GM18517 (cell line): ENCODE measurements at regions not wholly inside any gene's neighbourhood (a gene's known extent, or its start where the extent isn't known, plus 50 kb on each side); places are given as distances from the start of the nearest gene placed in this dataset.

Experiments
- ATAC-seq: cut with Tn5 transposase; IDR thresholded peaks from one replicate; pipeline ENCODE4 v1.9.1; 2021; ENCODE audit warnings: mild to moderate bottlenecking, moderate library complexity; ENCODE audit not compliant: unreplicated experiment

DNA sequence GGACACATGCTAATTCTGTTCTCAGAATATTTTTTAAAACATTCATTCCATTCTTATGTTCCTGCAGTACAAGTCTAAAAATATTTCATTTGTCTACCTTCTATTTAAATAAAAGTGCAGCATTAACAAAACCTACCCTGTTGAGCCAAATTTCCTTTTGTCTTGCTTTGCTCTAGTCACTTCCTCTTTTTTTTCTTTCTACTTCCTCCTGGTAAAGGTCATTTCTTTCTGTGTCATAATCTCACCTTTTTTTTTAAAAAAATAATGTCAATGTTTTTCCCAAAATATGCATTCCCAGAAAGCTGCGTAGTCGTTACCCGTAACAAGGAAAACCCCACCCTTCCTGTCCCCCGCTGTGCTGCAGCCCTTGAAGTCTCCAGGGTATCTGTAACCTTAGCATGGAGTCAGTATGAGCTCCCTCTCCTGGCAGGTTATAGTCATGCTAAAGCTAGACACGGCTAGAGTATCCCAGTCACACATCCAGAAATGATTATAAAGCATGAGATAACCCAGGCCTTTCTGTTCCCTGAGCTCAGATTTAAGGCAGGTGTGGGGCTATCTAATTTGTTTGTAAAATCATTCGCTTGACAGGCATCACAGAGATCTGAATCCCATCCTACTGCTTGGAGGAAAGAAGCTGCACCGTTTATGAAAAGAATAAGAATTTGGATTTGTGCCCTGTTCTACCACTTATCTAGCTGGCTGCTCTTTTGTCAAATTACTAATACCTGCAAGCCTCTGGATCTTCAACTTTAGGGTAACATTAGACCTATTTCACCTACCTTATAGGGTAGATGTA is 51.1 kb upstream of the EED start:
- peak; percentile 92 for ATAC-seq

DNA sequence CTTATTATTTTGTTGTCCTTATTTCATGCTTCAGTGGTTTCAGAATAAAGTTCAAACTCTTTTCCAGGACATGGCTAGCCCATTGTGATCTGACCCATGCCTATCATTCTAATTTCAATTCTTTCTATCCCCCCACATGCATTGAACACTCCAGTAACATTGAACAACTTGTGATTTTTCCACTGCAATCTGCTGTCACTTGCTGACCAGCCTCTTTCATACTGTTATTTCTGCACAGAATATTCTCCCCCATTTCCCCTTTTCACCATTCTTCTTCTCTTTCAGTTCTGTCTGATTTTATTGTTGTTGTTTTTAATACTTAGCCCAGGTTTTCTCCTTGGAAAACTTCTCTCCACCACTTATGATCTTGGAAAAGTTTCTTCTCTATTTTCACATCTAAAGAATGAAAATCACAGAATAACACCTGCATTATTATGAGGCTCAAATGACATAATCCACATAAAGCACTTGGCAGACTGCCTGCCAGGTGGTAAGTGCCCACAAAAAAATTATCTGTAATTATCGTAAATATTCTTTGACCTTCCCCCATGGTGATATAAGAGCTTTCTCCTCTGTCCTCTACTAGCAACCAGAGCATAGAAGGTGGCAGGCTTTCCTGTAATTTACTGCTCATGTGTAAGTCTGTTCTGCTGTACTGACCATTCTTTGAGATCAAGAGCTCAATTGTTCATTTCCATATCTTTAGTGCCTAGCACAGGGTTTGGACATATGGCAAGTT is 51.9 kb upstream of the EED start:
- ATAC-seq, result peak; percentile 16

DNA sequence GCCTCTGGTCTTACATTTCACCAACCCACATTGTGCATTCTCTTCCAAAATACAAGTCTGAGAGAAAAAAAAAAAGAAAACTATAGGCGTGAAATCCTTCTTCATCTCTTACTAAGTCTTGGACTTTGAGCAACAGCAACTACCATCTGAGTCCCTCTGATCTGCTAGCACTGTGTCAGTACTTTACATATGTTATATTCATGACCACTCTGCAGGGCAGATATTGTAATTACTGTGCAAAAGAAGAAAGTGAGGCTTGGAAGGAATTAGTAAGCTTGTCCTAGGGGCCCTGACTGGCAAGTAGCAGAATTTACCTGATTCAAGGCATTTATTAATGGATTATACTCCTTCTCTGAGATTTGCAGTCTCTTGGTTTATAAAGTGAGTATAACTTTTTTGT is 52.7 kb upstream of the EED start:
- no peak for ATAC-seq

DNA sequence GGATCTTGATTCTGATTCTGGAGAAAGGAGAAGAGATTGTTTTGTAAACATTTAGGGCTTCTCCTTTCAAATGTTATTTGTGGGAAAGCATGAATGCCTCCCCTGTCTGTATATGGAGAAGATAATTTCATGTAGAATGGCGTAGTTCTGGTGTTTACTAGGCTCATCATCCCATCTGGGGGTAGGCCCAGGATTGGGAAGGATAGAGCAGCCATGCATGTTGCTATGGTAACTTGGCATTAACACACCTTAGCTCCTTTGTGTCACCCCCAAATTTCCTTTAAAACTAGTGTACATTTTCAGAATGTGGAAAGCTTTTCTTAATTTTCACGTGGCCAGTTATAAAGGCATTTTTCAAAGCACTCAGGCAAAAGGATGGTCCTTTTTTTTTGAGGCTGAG is 57.5 kb upstream of the EED start:
- ATAC-seq, result no peak

DNA sequence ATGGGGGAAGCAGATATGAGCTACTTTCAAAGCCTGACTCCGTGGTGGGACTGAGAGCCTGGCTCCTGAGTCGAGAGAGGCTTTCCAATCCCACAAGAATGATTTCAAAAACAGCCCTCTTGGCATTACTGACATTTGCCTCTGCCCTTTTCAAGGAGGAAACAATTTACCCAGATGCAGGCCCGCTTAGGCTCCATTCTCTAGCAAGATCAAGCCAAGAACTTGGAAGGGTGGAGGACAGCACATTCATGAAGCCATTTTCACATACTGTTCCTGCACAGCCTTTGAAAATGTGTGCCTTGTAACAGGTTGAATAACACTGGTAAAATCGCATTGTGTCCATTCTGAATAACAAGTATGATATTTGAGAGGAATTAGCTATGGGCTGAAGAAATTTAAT is 58.2 kb upstream of the EED start:
- no peak for ATAC-seq

DNA sequence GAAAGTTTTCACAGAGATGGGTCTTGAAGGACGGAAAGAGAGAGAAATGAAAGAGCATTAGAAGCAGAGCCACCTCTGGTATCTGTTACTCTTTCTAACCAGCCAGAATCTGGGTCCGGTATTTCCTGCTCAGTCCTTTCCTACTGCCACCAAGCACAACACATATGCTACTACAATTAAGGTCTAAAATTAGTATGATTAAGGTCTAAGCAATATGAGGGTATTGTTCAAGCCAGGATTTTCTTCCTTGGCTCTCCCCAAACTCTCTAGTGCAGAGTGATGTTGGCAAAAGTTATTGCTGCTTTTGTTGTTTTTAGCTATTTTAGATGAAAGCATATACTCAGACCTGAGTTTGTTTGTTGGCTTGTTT is 59.2 kb upstream of the EED start:
- ATAC-seq, result no peak

DNA sequence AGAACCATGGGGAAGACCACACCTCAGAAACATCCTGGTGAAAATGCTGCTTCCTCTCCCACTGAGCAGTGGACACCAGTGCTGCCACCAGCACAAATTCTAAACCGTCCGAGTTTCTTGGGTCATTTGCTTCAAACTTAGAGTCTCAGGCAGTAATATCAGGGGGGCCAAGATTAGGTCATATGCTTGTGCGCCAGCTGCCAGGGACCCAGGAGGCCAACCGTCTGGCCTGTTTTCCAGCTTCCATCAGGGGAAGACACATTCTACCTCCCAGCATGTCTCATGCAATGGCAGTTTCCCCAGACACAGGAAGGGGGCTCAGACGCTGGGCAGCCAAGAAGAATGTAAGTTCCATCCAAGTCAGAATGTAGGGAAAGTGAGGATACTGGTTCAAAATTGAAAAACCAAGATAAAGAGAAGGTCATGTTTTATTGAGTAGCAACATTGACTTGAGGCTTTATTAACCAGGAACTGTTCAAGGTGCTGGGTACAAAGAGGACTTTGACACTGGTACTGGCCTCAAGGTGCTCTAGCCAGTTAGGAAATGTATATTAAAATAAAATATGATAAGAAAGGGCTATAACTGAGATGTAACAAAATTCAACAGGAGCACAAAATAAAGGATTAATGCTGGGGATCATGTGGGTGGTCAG is 59.7 kb upstream of the EED start:
- no peak for ATAC-seq

DNA sequence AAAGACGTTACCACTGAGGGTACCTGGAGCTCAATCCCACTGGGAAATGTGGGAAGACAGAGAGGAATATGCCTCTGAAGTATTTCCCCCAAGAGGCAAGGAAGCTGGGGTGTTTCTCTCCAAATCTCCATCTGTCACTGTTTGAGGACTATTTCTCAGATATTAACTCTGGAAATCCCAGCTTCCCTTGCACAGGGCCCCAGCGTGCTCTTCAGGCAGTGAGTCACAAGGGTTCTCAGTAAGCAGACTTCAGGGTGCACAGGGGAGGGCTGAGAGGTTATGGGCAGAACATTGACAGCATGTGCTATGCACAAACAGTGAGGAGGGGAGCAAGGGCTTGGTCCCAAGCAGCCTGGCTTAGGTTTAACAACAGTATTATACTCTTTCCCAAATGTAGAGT is 60.9 kb upstream of the EED start:
- ATAC-seq, result no peak

DNA sequence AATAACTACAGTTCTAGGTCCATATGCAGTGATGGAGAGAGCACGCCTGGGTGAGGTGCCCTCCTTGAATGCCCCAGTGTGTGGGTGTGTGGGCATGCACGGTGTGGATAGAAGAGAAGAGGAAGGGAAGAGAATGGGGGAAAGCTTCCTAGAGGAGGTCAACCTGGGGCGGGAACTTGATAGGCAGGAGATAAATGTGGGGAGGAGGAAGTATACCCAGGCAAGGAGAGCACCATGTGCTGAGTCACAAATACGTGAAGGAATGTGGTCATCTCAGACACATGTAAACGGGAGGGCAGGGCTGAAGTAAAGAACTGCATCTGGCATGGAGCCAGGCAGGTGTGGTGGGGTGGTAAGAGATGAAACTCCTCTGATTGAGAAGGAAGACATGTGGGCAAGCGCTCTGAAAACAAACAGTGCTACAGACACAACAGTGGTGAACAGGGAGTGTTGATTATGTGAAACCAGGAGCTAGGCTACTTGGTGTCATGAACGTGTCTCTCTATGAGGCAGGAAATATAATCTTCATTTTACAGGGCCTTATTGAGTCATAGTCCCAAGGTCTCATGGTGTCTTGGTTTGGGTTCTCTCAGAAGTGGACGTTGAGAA is 61.5 kb upstream of the EED start:
- ATAC-seq, result peak; percentile 83

DNA sequence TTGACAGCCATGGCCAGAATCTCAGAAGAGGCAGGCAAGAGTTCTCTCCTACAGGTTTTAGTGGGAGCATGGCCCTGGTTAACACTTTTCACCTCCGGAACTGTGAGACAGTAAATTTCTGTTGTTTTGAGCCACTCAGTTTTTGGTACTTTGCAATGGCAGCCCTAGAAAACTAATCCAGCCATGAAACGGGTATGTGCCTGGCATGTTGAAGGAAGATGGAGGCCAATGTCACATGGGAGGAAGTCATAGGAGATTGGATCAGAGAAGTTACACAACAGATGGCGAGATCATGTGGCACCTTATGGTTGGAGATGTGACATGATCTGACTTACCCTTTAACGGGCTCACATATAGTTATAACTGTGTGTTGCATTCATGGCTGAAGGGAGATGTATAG is 63.2 kb upstream of the EED start:
- ATAC-seq, result no peak

DNA sequence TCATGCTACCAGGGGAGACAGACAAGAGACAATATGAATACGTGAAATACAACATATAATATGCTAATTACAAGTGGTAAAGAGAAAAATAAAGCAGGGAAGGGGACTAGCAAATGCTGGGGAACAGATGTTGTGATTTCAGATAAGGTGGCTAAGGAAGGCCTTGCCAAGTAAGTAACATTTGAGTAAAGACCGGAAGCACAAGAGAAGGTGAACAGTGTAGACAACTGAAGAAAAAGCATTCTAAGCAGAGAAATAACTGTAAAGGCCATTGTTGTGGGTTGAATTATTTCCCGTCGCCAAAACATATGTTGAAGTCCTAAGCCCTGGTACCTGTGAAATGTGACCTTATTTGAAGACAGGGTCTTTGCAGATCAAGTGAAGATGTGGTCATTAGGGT is 63.7 kb upstream of the EED start:
- ATAC-seq, result no peak

DNA sequence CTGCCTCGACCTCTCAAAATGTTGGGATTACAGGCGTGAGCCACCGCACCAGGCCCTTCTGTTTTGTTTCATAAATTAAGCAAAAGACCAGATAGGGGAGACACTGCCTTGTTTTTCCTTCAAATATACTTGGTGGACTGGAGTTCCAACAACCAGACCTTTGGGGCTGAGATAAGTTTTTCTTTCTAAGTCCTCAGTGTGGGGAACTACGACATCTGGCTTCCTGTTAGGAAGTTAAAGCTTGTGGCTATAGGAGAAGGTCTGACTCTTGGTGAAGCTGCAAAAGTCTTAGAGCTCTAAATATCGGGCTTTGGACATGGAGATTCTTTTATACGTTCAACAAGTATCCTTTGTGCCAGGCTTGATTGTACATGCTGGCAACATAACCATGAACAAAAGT is 64.1 kb upstream of the EED start:
- ATAC-seq, result no peak

DNA sequence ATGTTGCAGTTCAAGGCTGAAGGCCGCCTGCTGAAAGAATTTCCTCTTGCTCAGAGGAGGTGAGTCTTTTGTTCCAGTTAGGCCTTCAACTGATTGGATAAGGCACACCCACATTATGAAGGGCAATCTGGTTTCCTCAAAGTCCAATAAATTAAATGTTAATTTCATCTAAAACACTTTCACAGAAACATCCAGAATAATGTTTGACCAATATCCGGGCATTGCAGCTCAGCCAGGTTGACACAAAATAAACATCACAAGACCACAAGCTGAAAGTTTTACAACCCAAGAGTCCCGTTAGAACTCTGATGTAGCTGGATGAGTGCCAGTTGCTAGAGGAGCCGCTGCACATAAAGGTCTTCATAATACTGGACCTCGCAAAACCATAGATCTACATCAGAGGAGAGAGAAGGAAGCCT is 64.9 kb upstream of the EED start:
- no peak for ATAC-seq

DNA sequence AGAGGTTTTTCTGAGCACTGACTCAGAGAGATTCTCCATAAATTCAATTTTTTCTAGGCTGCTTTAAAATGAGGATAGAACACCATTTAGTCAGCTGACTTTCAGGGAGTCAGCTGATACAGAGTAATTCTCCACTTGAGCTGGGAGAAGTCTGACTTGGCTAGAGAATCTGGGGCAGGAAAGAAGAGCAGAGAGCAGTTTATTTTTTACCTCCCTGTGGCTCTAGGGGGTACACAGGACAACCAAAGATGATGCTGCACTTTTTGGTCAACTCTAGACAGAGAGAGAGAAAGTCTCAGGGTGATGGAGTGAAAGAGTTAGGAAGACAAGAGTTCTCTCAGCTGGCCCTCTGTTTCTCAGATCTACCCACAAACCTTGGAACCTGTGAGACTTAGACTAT is 67.3 kb upstream of the EED start:
- ATAC-seq, result no peak

DNA sequence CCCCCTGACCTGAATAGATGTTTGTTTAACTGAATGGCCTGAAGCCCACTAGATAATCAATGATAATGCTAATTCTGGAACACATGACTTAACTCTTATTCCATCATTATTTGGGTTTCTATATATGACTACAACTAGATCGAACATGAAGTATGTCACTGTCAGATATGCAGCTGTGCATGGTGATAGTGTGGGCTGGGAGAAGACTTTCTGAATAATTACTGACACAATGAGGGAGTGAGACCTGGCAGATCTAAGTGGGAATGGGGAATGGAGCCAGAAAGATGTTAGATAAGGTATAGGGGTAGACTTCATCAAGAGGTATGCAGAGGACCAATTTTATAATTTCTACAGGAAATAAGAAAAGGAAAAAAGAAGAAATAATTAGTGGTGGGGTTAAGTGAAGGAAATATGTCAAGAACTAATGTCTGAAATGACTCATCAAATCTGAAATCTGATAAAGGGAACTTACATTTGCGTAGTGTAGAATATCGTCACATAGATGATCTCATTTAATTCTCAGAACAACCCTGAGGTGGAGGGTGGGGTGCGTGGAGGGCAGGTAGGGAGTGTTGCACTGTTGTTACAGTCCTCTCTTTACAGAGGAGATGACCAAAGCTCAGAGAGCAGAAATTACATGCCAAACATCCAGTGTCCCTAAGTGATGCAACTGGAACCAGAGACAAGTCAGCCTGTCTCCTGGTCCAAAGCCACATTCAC is 68.2 kb upstream of the EED start:
- peak; percentile 69 for ATAC-seq

DNA sequence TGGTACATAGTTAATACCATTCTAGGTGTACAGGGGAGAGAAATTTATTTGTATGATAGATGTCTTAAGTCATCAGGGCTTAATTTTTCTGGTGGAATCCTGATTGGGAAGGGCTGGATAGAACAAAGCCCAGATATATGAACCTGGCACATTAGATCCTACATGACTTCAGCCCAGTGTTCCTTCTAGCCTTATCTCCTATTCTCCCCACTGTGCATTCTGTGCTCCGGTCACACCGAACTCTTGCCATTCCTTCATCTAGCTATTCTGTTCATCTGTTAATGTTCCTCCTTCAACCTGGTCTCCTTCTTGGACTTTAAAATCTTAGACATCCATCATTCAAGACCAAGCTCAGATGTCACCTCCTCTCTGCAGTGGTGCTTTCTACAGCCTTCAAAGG is 68.9 kb upstream of the EED start:
- no peak for ATAC-seq

DNA sequence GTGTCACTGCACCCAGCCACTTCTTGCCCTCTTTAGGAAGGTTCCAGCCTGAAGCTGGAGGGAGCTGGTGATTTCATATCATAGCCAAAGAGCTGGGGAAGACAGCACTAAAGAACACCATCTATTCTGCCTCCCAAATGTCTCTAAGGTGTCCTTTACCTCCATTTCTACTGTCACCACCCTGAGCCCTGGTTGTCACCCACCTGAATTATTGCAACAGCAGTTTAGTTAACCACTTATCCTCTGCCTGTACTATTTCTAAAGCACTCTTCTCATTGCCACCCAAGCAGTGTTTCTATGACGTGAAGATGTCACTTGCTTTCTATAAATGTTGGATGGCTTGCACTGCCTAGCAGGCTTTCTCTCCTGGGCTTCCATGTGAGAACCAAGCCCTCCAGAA is 69.4 kb upstream of the EED start:
- ATAC-seq, result no peak

DNA sequence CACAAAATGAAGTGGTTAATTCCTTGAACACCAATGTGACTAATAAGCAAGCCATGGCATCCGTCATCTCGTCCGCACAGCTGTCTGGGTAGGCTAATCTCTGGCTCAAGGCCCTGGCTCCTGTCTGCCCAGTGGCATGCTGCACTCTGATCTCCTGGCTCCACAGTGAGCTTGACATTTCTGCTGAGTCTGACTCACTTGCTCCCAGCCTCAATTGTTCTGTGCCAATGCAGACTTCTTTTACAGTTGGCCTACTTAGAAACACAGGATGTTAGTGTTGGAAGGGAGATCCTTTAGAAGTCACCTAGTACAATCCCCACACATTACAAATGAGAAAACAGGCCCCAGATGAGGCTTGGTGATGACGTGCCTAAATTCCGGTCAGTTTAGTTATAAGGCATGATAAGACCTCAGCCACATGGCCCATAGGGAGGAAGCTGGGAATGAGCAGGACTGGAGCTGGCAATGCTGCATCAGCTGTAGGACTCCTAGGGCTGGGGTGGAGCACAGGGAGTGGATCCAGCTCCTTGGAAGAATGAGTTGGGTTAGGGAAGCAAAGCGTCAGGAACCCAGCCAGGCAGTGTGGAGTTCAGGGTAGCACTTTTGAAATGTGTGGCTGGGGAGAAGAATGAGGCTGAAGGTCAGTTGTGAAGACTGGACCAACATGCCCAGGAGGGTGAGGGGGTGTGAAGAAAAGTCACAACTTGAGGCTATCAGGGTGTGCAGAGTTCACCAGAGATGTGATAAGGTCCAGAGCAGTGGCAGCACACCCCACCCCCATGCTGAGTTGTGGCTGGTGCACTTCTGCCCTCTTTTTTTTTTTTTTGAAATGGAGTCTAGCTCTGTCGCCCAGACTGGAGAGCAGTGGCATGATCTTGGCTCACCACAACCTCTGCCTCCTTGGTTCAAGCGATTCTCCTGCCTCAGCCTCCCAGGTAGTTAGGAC is 70.2 kb upstream of the EED start:
- ATAC-seq, result no peak

DNA sequence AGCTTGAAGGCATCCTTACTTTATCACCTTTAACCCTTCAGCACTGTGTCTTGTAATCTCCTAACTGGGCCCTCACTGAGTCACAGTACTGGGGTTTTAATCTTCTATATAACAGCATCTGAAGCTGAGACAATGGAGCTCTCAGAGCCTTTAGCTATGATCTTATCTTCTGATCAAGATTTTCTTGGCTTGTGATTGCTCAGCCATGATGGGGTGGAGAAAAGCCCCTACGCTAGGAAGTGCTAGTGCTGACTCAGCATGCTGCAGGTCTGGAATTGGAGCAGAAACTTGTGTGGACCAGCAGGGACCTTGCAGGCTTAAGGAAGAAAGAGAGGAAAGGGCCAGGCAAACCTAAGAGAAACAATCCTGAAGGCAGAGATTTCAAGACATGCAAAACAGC is 71.7 kb upstream of the EED start:
- ATAC-seq, result no peak

DNA sequence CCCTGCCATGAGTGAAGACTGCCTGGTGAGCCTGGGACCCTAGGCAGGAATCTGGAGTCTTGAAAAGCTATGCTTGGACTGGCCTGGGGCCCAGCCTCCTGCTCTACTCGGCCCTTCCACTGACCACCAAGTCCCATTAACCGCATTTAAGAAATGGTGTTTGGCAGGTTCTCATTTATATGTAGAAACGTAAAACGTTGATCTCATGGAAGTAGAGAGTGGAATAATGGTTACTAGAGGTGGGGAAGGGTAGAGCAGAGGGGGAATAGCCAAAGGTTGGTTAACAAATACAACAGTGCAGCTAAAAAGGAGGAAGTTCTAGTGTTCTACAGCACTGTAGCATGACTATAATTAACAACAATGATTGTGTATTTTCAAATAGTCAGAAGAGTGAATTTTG is 72.9 kb upstream of the EED start:
- no peak for ATAC-seq
